ENCODE measurements at regions not wholly inside any gene's neighbourhood (a gene's known extent, or its start where the extent isn't known, plus 50 kb on each side); places are given as distances from the start of the nearest gene placed in this dataset.
A peak's percentile ranks its signal among the peaks of the same experiment; 100 is the strongest.

- Histone ChIP-seq H3K9me3 (replicated peaks) (peaks cover 2% of the 10 kb centered on the region), H3K27me3 (ENCODE audit: low read depth) (no peaks in the 10 kb centered on the region), H3K4me3 (no peak overlapping the region), H3K27ac (replicated peaks) (peak overlapping the region; percentile 27), H3K36me3 (no peaks in the 10 kb centered on the region), H3K4me1 (no peaks in the 10 kb centered on the region)
- no peak for TF ChIP-seq CTCF (IDR thresholded peaks at IDR 0.05; ENCODE audit: borderline replicate concordance)
- DNase-seq: no peak
- intact Hi-C loops (cut with micrococcal nuclease): no loop called here
Measured at GRCh38 chr5:158287643-158288271, 428.8 kb upstream of the CLINT1 start.

- H3K4me3 ChIP-seq: no peak overlapping the region
- H3K36me3 ChIP-seq: no peaks in the 10 kb centered on the region
- H3K27ac ChIP-seq (replicated peaks): no peak overlapping the region
- H3K9me3 ChIP-seq (replicated peaks): no peaks in the 10 kb centered on the region
- no peak for DNase-seq
- no peaks in the 10 kb centered on the region for H3K4me1 ChIP-seq
- intact Hi-C loops (cut with micrococcal nuclease): no loop called here
- no peak for TF ChIP-seq CTCF (IDR thresholded peaks at IDR 0.05; ENCODE audit: borderline replicate concordance)
- no peaks in the 10 kb centered on the region for H3K27me3 ChIP-seq (ENCODE audit: low read depth)
Measured at GRCh38 chr5:158286827-158287226, 427.9 kb upstream of the CLINT1 start.

- intact Hi-C loops (cut with micrococcal nuclease): no loop called here
- Histone ChIP-seq H3K36me3 (no peaks in the 10 kb centered on the region), H3K27ac (replicated peaks) (no peak overlapping the region), H3K4me3 (no peak overlapping the region), H3K4me1 (no peaks in the 10 kb centered on the region), H3K9me3 (replicated peaks) (no peaks in the 10 kb centered on the region), H3K27me3 (ENCODE audit: low read depth) (no peaks in the 10 kb centered on the region)
- DNase-seq: no peak
- TF ChIP-seq CTCF (IDR thresholded peaks at IDR 0.05; ENCODE audit: borderline replicate concordance): no peak
Measured at GRCh38 chr5:158285698-158286097, 426.8 kb upstream of the CLINT1 start.

- no peak for TF ChIP-seq CTCF (IDR thresholded peaks at IDR 0.05; ENCODE audit: borderline replicate concordance)
- H3K4me1 ChIP-seq: no peaks in the 10 kb centered on the region
- intact Hi-C loops (cut with micrococcal nuclease): no loop called here
Measured at GRCh38 chr5:158284242-158284641, 425.3 kb upstream of the CLINT1 start.

GRCh38 chr5:158283397-158283796, 424.5 kb upstream of the CLINT1 start:
- no peaks in the 10 kb centered on the region for H3K27me3 ChIP-seq (ENCODE audit: low read depth)
- no peaks in the 10 kb centered on the region for H3K4me1 ChIP-seq
- no peak overlapping the region for H3K27ac ChIP-seq (replicated peaks)
- H3K36me3 ChIP-seq: no peaks in the 10 kb centered on the region
- no peak for DNase-seq
- no peaks in the 10 kb centered on the region for H3K9me3 ChIP-seq (replicated peaks)
- H3K4me3 ChIP-seq: no peak overlapping the region
- TF ChIP-seq CTCF (IDR thresholded peaks at IDR 0.05; ENCODE audit: borderline replicate concordance): no peak
- intact Hi-C loops (cut with micrococcal nuclease): no loop called here

More at GRCh38 chr5:158284242-158284641, 425.3 kb upstream of the CLINT1 start:
- Histone ChIP-seq H3K9me3 (replicated peaks) (no peaks in the 10 kb centered on the region), H3K27ac (replicated peaks) (no peak overlapping the region), H3K4me3 (no peak overlapping the region), H3K36me3 (no peaks in the 10 kb centered on the region), H3K27me3 (ENCODE audit: low read depth) (no peaks in the 10 kb centered on the region)
- no peak for DNase-seq

Data from left ventricle myocardium inferior (tissue), 1 donor.